ENCODE measurements at regions not wholly inside any gene's neighbourhood (a gene's known extent, or its start where the extent isn't known, plus 50 kb on each side); places are given as distances from the start of the nearest gene placed in this dataset.
"Not testable (repeated sequence)": the region's sequence is repeated elsewhere in the genome, so short reads cannot be mapped to it uniquely, and the experiment has no call there.

GRCh38 chr4:132759199-132759780 is 389.8 kb upstream of the PCDH10 start:
- Mint-ChIP-seq H3K27ac (no peak overlapping the region), H3K4me1 (ENCODE audit: low read depth) (no peaks in the 10 kb centered on the region), H3K4me3 (no peak overlapping the region), H3K9me3 (ENCODE audit: low read depth) (peaks cover 6% of the 10 kb centered on the region), H3K36me3 (no peaks in the 10 kb centered on the region), H3K27me3 (no peaks in the 10 kb centered on the region)

DNA sequence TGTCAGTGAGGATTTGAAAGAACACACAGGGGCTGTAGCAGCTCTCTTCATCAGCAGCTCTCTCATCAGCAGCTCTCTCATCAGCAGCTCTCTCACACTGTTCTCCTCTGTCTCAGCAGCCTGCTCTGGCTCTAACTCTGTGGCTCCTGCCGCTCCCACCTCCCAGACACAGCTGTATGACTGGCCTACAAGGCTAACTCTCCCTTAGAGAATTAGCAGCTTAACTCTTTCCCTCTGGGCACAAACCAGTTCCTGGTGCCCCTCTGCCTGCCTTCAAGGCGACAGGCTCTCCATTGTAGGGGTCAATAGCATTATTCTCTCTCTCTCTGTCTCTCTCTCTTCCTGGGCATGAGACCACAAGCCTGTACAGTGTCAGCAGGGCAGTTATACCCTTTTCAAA is 385.6 kb upstream of the PCDH10 start:
- no peaks in the 10 kb centered on the region for H3K9me3 Mint-ChIP-seq (ENCODE audit: low read depth)
- no peaks in the 10 kb centered on the region for H3K4me1 Mint-ChIP-seq (ENCODE audit: low read depth)
- H3K27me3 Mint-ChIP-seq, result no peaks in the 10 kb centered on the region
- no peaks in the 10 kb centered on the region for H3K36me3 Mint-ChIP-seq
- H3K4me3 Mint-ChIP-seq, result no peak overlapping the region
- no peak overlapping the region for H3K27ac Mint-ChIP-seq

GRCh38 chr4:132767901-132768300 is 381.2 kb upstream of the PCDH10 start:
- no peaks in the 10 kb centered on the region for H3K27me3 Mint-ChIP-seq
- no peak overlapping the region for H3K27ac Mint-ChIP-seq
- peaks cover 3% of the 10 kb centered on the region for H3K9me3 Mint-ChIP-seq (ENCODE audit: low read depth)
- H3K4me3 Mint-ChIP-seq, result no peak overlapping the region
- no peaks in the 10 kb centered on the region for H3K36me3 Mint-ChIP-seq
- no peaks in the 10 kb centered on the region for H3K4me1 Mint-ChIP-seq (ENCODE audit: low read depth)

DNA sequence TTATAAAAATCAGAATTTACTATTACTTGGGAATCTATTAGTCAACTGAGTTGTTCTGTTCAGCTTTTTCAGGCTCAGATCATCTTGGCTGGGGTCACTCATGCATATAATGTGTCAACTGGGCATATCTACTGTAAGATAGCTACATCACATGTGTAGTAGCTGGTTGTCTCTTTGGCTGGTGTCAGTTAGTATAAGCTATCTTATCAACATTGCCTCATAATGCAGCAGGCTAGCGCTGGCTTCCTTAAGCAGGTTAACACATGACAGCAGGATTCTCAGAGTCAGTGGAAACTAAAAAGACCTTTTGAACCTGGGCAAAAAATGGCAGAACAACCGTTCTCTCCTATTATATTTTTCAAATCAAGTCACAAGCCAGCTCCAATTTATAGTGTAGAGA is 378.3 kb upstream of the PCDH10 start:
- Mint-ChIP-seq H3K4me3 (no peak overlapping the region), H3K27me3 (no peaks in the 10 kb centered on the region), H3K36me3 (no peaks in the 10 kb centered on the region), H3K9me3 (ENCODE audit: low read depth) (peaks cover 3% of the 10 kb centered on the region), H3K4me1 (ENCODE audit: low read depth) (no peaks in the 10 kb centered on the region), H3K27ac (no peak overlapping the region)

GRCh38 chr4:132792310-132792709 is 356.8 kb upstream of the PCDH10 start:
- H3K27me3 Mint-ChIP-seq, result no peaks in the 10 kb centered on the region
- no peak overlapping the region for H3K4me3 Mint-ChIP-seq
- no peaks in the 10 kb centered on the region for H3K36me3 Mint-ChIP-seq
- no peaks in the 10 kb centered on the region for H3K4me1 Mint-ChIP-seq (ENCODE audit: low read depth)
- H3K9me3 Mint-ChIP-seq (ENCODE audit: low read depth), result no peaks in the 10 kb centered on the region
- H3K27ac Mint-ChIP-seq, result no peak overlapping the region

DNA sequence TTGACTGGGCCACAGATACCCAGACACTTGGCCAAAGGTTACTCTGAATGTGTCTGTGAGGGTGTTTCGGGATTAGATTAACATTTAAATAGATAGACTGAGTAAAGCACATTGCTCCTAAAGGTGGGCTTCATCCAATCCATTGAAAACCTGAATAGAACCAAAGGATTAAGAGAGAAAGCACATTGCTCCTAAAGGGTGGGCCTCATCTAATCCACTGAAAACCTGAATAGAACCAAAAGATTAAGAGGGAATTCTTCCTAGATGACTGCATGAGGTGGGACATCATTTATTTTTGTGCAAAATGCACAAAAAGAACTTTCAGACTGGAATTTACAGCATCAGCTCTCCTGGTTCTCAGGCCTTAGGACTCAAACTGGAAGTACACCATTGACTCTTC is 351.2 kb upstream of the PCDH10 start:
- H3K4me1 Mint-ChIP-seq (ENCODE audit: low read depth), result no peaks in the 10 kb centered on the region
- H3K36me3 Mint-ChIP-seq, result no peaks in the 10 kb centered on the region
- no peaks in the 10 kb centered on the region for H3K27me3 Mint-ChIP-seq
- peaks cover 5% of the 10 kb centered on the region for H3K9me3 Mint-ChIP-seq (ENCODE audit: low read depth)
- H3K4me3 Mint-ChIP-seq, result no peak overlapping the region
- H3K27ac Mint-ChIP-seq, result no peak overlapping the region

DNA sequence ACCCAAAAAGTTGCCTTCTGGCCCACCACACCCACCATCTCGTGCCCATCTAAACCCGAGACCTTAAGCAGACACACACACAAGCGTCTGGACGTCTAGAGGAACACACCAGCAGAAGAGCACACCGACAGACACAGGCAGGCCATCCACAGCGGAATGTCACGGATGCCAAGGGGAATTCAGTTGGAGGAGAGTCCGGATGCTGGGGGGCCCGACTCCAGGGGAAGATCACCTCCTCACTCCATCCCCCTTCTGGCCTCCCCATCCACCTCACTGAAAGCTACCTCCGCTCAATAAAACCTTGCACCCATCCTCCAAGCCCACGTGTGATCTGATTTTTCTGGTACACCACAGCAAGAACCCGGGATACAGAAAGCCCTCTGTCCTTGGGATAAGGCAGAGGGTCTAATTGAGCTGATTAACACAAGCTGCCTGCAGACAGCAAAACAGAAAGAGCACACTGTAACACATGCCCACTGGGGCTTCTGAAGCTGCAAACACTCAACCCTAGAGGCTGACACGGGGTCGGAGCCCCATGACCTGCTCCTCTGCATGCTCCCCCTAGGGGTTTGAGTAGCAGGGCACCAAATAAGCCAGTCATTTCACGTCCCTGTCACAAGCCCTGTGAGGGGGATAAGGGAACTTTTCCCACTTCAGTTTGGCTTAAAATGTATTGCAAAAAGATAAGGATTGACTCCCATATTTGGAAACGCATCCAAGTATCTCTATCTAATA is 339.6 kb upstream of the PCDH10 start:
- H3K4me3 Mint-ChIP-seq, result no peak overlapping the region
- no peaks in the 10 kb centered on the region for H3K4me1 Mint-ChIP-seq (ENCODE audit: low read depth)
- H3K36me3 Mint-ChIP-seq, result no peaks in the 10 kb centered on the region
- peaks cover 3% of the 10 kb centered on the region for H3K9me3 Mint-ChIP-seq (ENCODE audit: low read depth)
- H3K27ac Mint-ChIP-seq, result no peak overlapping the region
- no peaks in the 10 kb centered on the region for H3K27me3 Mint-ChIP-seq

- not testable (repeated sequence) for H3K36me3 Mint-ChIP-seq; H3K27me3 Mint-ChIP-seq; H3K4me3 Mint-ChIP-seq; H3K9me3 Mint-ChIP-seq (ENCODE audit: low read depth); H3K27ac Mint-ChIP-seq; H3K4me1 Mint-ChIP-seq (ENCODE audit: low read depth)
Measured at GRCh38 chr4:132813061-132813460, 336.0 kb upstream of the PCDH10 start.

- Mint-ChIP-seq H3K36me3 (no peaks in the 10 kb centered on the region), H3K4me3 (no peak overlapping the region), H3K4me1 (ENCODE audit: low read depth) (no peaks in the 10 kb centered on the region), H3K27ac (no peak overlapping the region), H3K9me3 (ENCODE audit: low read depth) (peaks cover 4% of the 10 kb centered on the region), H3K27me3 (no peaks in the 10 kb centered on the region)
Measured at GRCh38 chr4:132818091-132818490, 331.0 kb upstream of the PCDH10 start.

DNA sequence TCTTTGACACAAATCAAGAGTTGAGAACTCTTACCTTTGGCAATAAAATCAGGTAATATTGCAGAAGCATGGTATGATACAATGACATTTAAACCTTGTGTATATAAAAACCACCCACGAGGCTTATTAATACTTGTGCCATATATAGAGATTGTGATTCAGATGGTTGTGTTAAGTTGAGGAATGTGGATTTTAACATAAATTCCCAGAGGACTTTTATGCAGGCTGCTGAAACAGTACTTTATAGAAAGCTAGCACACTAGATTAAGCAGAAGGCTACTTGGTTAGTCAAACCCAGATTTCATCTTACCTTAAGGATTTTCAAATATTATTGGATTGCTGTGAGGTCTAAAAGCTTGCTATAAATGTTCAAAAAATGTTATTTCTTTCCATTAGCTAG is 325.7 kb upstream of the PCDH10 start:
- Mint-ChIP-seq H3K4me3 (no peak overlapping the region), H3K4me1 (ENCODE audit: low read depth) (no peaks in the 10 kb centered on the region), H3K27ac (no peak overlapping the region), H3K36me3 (no peaks in the 10 kb centered on the region), H3K27me3 (no peaks in the 10 kb centered on the region), H3K9me3 (ENCODE audit: low read depth) (peaks cover 4% of the 10 kb centered on the region)

DNA sequence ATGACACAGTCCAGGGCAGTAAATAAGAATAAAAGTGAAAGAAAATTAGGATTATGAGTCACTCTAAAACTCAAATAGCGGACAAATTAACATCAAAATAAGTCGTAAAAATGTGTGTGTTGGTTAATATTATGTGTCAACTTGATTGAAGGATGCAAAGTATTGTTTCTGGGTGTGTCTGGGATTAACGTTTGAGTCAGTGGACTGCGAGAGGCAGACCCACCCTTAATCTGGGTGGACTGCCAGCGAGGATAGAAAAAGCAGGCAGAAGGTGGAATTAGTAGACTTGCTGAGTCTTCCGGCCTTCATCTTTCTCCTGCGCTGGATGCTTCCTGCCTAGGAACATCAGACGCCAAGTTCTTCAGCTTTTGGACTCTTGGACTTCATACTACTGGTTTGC is 324.3 kb upstream of the PCDH10 start:
- Mint-ChIP-seq H3K9me3 (ENCODE audit: low read depth) (peaks cover 5% of the 10 kb centered on the region), H3K27me3 (no peaks in the 10 kb centered on the region), H3K4me3 (no peak overlapping the region), H3K27ac (no peak overlapping the region), H3K36me3 (no peaks in the 10 kb centered on the region), H3K4me1 (ENCODE audit: low read depth) (no peaks in the 10 kb centered on the region)

DNA sequence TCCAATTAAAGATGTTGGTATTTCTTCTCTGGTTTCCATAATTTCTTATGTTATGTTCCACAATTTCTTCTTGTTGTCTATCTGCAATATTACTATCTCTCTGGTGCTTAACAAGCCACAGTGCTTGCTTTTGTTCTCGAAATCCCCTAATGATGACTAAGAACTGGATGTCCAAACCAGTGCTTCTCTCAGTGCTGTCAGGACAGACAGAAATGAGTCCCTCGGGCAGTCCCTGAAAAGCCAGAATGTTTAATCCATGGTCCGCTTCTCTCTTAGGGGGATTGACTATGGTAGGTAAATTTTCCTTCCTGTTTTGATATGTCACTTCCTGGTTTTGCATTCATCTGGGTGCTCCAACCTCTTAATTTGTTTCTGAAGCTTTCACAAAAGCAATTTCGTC is 321.6 kb upstream of the PCDH10 start:
- H3K27ac Mint-ChIP-seq, result no peak overlapping the region
- peaks cover 5% of the 10 kb centered on the region for H3K9me3 Mint-ChIP-seq (ENCODE audit: low read depth)
- no peak overlapping the region for H3K4me3 Mint-ChIP-seq
- H3K36me3 Mint-ChIP-seq, result no peaks in the 10 kb centered on the region
- H3K27me3 Mint-ChIP-seq, result no peaks in the 10 kb centered on the region
- H3K4me1 Mint-ChIP-seq (ENCODE audit: low read depth), result no peaks in the 10 kb centered on the region

- Mint-ChIP-seq H3K27ac (no peak overlapping the region), H3K27me3 (no peaks in the 10 kb centered on the region), H3K9me3 (ENCODE audit: low read depth) (peaks cover 31% of the 10 kb centered on the region), H3K36me3 (no peaks in the 10 kb centered on the region), H3K4me3 (no peak overlapping the region), H3K4me1 (ENCODE audit: low read depth) (no peaks in the 10 kb centered on the region)
Measured at GRCh38 chr4:132838244-132838643, 310.9 kb upstream of the PCDH10 start.

DNA sequence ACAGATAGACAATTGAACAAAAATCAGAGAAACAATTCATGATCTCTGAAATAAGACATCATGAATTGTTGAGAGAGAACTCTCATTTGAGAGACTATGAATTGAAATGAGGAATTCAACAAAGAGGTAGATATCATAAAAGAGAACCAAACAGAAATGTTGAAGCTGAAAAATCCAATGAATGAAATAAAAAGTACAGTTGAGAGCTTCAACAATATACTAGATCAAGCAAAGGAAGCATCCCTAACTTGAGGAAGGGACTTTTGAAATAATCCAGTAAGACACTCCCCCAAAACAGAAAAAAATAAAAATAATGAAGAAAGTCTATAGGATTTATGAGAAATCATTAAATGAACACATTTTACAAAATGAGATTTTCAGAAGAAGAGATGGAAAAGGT is 310.0 kb upstream of the PCDH10 start:
- peaks cover 31% of the 10 kb centered on the region for H3K9me3 Mint-ChIP-seq (ENCODE audit: low read depth)
- H3K36me3 Mint-ChIP-seq, result no peaks in the 10 kb centered on the region
- no peaks in the 10 kb centered on the region for H3K27me3 Mint-ChIP-seq
- no peak overlapping the region for H3K27ac Mint-ChIP-seq
- no peak overlapping the region for H3K4me3 Mint-ChIP-seq
- no peaks in the 10 kb centered on the region for H3K4me1 Mint-ChIP-seq (ENCODE audit: low read depth)

DNA sequence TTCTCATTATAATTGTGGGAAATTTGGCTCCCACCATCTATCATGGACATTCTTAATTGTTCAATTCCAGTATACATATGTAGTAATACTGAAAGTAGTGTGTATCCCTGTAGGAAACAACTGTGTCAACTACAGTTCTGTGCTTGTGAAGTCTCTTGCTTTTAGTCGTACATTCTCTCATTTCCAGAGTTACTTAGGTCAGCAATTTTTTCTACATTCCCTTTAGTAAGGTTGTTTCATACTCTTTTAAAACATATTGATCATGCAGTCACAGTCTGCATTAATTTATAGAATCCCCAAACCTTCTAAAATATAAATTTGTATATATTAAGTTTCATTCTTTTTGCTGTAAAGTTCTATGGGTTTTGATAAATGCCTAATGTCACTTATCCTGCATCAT is 289.2 kb upstream of the PCDH10 start:
- Mint-ChIP-seq H3K9me3 (ENCODE audit: low read depth) (peaks cover 4% of the 10 kb centered on the region), H3K4me3 (no peak overlapping the region), H3K4me1 (ENCODE audit: low read depth) (no peaks in the 10 kb centered on the region), H3K36me3 (no peaks in the 10 kb centered on the region), H3K27ac (no peak overlapping the region), H3K27me3 (no peaks in the 10 kb centered on the region)

DNA sequence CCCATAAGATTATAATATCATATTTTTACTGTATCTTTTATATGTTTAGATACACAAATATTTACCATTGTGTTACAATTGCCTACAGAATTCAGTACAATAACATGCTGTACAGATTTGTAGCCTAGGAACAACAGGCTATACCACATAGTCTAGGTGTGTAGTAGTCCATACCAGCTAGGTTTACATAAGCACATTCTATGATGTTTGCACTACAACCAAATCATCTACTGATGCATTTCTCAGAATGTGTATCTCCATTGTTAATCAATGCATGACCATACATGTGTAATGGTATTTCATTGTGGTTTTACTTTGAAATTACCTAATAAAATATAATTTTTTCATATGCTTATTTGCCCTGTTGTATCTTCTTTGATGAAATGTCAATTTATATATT is 288.1 kb upstream of the PCDH10 start:
- no peak overlapping the region for H3K27ac Mint-ChIP-seq
- no peaks in the 10 kb centered on the region for H3K4me1 Mint-ChIP-seq (ENCODE audit: low read depth)
- H3K9me3 Mint-ChIP-seq (ENCODE audit: low read depth), result peaks cover 5% of the 10 kb centered on the region

More for the DNA sequence above, 288.1 kb upstream of the PCDH10 start:
- Mint-ChIP-seq H3K27me3 (no peaks in the 10 kb centered on the region), H3K36me3 (no peaks in the 10 kb centered on the region), H3K4me3 (no peak overlapping the region)

Data from activated naive CD8-positive, alpha-beta T cell (primary cell).